ENCODE measurements at regions not wholly inside any gene's neighbourhood (a gene's known extent, or its start where the extent isn't known, plus 50 kb on each side); places are given as distances from the start of the nearest gene placed in this dataset.

DNA sequence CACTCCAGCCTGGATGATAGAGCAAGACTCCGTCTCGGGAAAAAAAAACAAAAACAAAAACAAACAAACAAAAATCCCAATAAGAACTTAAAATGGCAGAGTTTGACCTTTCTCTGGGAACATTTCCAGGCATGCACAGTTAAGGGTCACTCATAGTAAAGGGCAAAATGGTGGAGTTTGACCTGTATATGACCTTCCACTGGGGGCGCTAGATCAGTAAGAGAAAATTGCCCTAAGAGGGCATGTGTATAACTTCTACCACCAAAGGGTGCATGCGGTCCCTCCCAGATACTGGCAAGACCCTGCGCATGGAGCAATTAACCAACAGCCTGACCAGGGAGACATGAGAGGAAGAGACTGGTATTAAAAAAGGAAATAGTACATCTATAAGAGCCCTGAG is 177.2 kb downstream of the MOSPD2 start:
- TF ChIP-seq, protein P1, sequence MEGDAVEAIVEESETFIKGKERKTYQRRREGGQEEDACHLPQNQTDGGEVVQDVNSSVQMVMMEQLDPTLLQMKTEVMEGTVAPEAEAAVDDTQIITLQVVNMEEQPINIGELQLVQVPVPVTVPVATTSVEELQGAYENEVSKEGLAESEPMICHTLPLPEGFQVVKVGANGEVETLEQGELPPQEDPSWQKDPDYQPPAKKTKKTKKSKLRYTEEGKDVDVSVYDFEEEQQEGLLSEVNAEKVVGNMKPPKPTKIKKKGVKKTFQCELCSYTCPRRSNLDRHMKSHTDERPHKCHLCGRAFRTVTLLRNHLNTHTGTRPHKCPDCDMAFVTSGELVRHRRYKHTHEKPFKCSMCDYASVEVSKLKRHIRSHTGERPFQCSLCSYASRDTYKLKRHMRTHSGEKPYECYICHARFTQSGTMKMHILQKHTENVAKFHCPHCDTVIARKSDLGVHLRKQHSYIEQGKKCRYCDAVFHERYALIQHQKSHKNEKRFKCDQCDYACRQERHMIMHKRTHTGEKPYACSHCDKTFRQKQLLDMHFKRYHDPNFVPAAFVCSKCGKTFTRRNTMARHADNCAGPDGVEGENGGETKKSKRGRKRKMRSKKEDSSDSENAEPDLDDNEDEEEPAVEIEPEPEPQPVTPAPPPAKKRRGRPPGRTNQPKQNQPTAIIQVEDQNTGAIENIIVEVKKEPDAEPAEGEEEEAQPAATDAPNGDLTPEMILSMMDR (IDR thresholded peaks at IDR 0.05): no peak
- CTCF ChIA-PET: no interaction called here

DNA sequence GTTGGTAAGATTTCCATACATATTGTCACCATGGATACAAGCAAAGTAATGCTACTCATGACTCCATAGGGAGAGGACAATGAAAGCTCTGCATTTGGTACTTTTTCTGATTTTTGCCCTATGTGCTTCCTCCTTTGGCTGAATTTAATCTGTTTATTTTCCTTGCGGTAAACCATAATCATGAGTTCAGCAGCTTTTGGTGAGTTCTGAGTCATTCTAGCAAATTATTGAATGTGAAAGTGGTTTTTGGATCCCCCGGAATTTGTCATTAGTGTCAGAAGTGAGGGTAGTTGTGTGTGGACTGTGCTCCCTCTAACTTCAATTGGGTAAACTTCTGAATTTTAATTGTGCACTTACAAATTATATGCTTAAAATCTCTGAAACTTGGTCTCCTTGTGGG is 170.3 kb downstream of the MOSPD2 start:
- H3K4me1 ChIP-seq (ENCODE audit: insufficient read depth, low read length): no peaks in the 10 kb centered on the region
- no peaks in the 10 kb centered on the region for H3K4me1 Mint-ChIP-seq (ENCODE audit: low read depth)

More for the DNA sequence above, 177.2 kb downstream of the MOSPD2 start:
- DNase-seq (no peak), ATAC-seq (ENCODE audit: poor library complexity) (no peak)
- H3K36me3 ChIP-seq (ENCODE audit: insufficient read depth, low read length): no peaks in the 10 kb centered on the region
- Mint-ChIP-seq H3K9me3 (no peaks in the 10 kb centered on the region), H3K27me3 (no peaks in the 10 kb centered on the region), H3K4me3 (no peak overlapping the region), H3K27ac (no peak overlapping the region), H3K36me3 (ENCODE audit: low read depth) (no peaks in the 10 kb centered on the region), H3K4me1 (ENCODE audit: low read depth) (no peaks in the 10 kb centered on the region)
- no peak overlapping the region for H3K27ac ChIP-seq (ENCODE audit: low read depth in 1 of 2, low read length in 2 of 2)
- intact Hi-C loops (cut with DNase I, micrococcal nuclease): no loop called here
- no peak overlapping the region for H3K4me3 ChIP-seq (ENCODE audit: low read length)
- H3K27me3 ChIP-seq (ENCODE audit: control insufficient read depth in 1 of 2, insufficient read depth in 2 of 2, low read length in 2 of 2): no peaks in the 10 kb centered on the region
- no peaks in the 10 kb centered on the region for H3K4me1 ChIP-seq (ENCODE audit: insufficient read depth, low read length)
- no peaks in the 10 kb centered on the region for H3K9me3 ChIP-seq (ENCODE audit: control insufficient read depth in 1 of 2, insufficient read depth in 1 of 2, low read length in 2 of 2)
- POLR2A ChIA-PET: no interaction called here

DNA sequence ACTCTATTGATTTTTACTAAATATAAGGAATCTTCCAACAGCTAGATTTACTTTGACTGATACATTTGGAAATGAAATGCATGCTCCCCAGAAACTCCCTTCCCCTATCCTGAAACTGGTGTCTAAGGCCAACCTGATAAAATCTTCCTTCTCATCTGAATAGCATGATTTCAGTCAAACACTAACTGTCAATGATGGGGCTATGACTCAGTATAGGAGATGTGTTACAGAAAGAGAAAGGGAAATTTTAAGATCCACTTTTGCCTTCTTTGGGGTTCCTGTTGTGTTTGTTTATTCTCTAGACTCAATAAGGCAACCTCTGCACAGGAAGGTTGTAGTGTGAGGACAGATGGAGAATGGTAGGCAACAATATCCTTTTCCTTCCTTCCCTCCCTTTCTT is 160.7 kb downstream of the MOSPD2 start:
- no peaks in the 10 kb centered on the region for H3K9me3 Mint-ChIP-seq
- Histone ChIP-seq H3K36me3 (ENCODE audit: insufficient read depth, low read length) (no peaks in the 10 kb centered on the region), H3K4me1 (ENCODE audit: insufficient read depth, low read length) (no peaks in the 10 kb centered on the region), H3K27me3 (ENCODE audit: control insufficient read depth in 1 of 2, insufficient read depth in 2 of 2, low read length in 2 of 2) (no peaks in the 10 kb centered on the region), H3K9me3 (ENCODE audit: control insufficient read depth in 1 of 2, insufficient read depth in 1 of 2, low read length in 2 of 2) (no peaks in the 10 kb centered on the region), H3K27ac (ENCODE audit: low read depth in 1 of 2, low read length in 2 of 2) (no peak overlapping the region), H3K4me3 (ENCODE audit: low read length) (no peak overlapping the region)
- intact Hi-C loops (cut with DNase I, micrococcal nuclease): no loop called here
- H3K27me3 Mint-ChIP-seq: no peaks in the 10 kb centered on the region
- POLR2A ChIA-PET: no interaction called here
- H3K4me3 Mint-ChIP-seq: no peak overlapping the region
- no peak overlapping the region for H3K27ac Mint-ChIP-seq
- peaks cover 10% of the 10 kb centered on the region for H3K4me1 Mint-ChIP-seq (ENCODE audit: low read depth)
- DNase-seq (no peak), ATAC-seq (ENCODE audit: poor library complexity) (no peak)
- H3K36me3 Mint-ChIP-seq (ENCODE audit: low read depth): no peaks in the 10 kb centered on the region
- CTCF ChIA-PET: no interaction called here
- TF ChIP-seq, protein P1 (IDR thresholded peaks at IDR 0.05): no peak

More for the DNA sequence above, 170.3 kb downstream of the MOSPD2 start:
- no peaks in the 10 kb centered on the region for H3K36me3 Mint-ChIP-seq (ENCODE audit: low read depth)
- no peak overlapping the region for H3K4me3 ChIP-seq (ENCODE audit: low read length)
- ChIA-PET CTCF (no interaction called here), POLR2A (no interaction called here)
- H3K27me3 Mint-ChIP-seq: no peaks in the 10 kb centered on the region
- no peaks in the 10 kb centered on the region for H3K27me3 ChIP-seq (ENCODE audit: control insufficient read depth in 1 of 2, insufficient read depth in 2 of 2, low read length in 2 of 2)
- no peaks in the 10 kb centered on the region for H3K9me3 ChIP-seq (ENCODE audit: control insufficient read depth in 1 of 2, insufficient read depth in 1 of 2, low read length in 2 of 2)
- DNase-seq (no peak), ATAC-seq (ENCODE audit: poor library complexity) (no peak)
- no peak overlapping the region for H3K27ac ChIP-seq (ENCODE audit: low read depth in 1 of 2, low read length in 2 of 2)
- no peak overlapping the region for H3K4me3 Mint-ChIP-seq
- intact Hi-C loops (cut with DNase I, micrococcal nuclease): no loop called here
- no peaks in the 10 kb centered on the region for H3K9me3 Mint-ChIP-seq
- no peak overlapping the region for H3K27ac Mint-ChIP-seq
- TF ChIP-seq, protein P1 (IDR thresholded peaks at IDR 0.05): no peak
- H3K36me3 ChIP-seq (ENCODE audit: insufficient read depth, low read length): no peaks in the 10 kb centered on the region

Measured in CD4-positive, alpha-beta T cell (primary cell).